ENCODE measurements at regions not wholly inside any gene's neighbourhood (a gene's known extent, or its start where the extent isn't known, plus 50 kb on each side); places are given as distances from the start of the nearest gene placed in this dataset.
"Not testable (repeated sequence)": the region's sequence is repeated elsewhere in the genome, so short reads cannot be mapped to it uniquely, and the experiment has no call there.

- DNase-seq, result no peak
- intact Hi-C loops (cut with DNase I), result no loop called here
- no peaks in the 10 kb centered on the region for H3K9me3 ChIP-seq
- H3K27ac ChIP-seq, result no peak overlapping the region
- H3K4me1 ChIP-seq, result no peaks in the 10 kb centered on the region
- no peak overlapping the region for H3K4me3 ChIP-seq
- no peak overlapping the region for H3K9ac ChIP-seq (ENCODE audit: low read depth in 2 of 2, low read length in 2 of 2)
- no peaks in the 10 kb centered on the region for H3K27me3 ChIP-seq
- TF ChIP-seq CTCF (IDR thresholded peaks at IDR 0.05), result no peak
- H3K36me3 ChIP-seq, result no peaks in the 10 kb centered on the region
Observed at GRCh38 chr5:50343715-50344114, 97.4 kb downstream of the EMB start.

- Histone ChIP-seq H3K9ac (ENCODE audit: low read depth in 2 of 2, low read length in 2 of 2) (no peak overlapping the region), H3K36me3 (no peaks in the 10 kb centered on the region), H3K4me3 (no peak overlapping the region), H3K27me3 (no peaks in the 10 kb centered on the region), H3K4me1 (no peaks in the 10 kb centered on the region), H3K27ac (no peak overlapping the region), H3K9me3 (no peaks in the 10 kb centered on the region)
- TF ChIP-seq CTCF (IDR thresholded peaks at IDR 0.05), result no peak
- DNase-seq, result no peak
- intact Hi-C loops (cut with DNase I), result no loop called here
Observed at GRCh38 chr5:50340757-50341156, 100.3 kb downstream of the EMB start.

DNA sequence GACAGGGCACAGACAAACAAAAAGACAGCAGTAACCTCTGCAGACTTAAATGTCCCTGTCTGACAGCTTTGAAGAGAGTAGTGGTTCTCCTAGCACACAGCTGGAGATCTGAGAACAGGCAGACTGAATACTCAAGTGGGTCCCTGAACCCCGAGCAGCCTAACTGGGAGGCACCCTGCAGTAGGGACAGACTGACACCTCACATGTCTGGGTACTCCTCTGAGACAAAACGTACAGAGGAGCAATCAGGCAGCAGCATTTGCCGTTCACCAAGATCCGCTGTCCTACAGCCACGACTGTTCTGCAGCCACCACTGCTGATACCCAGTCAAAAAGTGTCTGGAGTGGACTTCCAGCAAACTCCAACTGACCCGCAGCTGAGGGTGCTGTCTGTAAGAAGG, 110.5 kb downstream of the EMB start:
- DNase-seq; H3K4me3 ChIP-seq; H3K36me3 ChIP-seq; H3K9ac ChIP-seq (ENCODE audit: low read depth in 2 of 2, low read length in 2 of 2); intact Hi-C loops (cut with DNase I); H3K9me3 ChIP-seq; H3K27me3 ChIP-seq; H3K4me1 ChIP-seq; H3K27ac ChIP-seq: not testable (repeated sequence)

DNA sequence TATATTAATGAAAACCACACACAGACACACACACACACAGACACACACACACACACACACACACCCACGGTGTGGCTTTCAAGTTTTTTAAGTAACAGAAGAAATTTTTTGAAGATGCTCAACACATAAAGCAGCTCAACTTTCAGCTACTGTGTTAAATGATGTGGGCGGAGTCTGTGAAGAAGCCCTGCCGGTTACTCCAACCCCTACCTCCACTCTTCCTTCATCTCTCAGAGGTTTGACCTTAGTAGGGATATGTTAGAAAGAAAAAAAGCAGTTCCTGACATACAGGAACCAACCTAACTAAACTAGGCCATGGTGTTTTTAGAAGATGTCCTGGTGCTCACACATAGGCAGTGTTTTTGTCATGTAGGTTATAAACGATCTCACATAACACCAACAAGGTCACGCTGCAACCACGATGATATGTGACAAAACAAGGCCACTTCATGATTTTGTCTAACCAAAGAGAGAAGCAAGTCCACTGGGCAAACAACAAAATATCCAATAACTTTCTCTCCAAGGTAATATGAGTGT, 112.8 kb downstream of the EMB start:
- no peaks in the 10 kb centered on the region for H3K9me3 ChIP-seq
- no peaks in the 10 kb centered on the region for H3K36me3 ChIP-seq
- no peaks in the 10 kb centered on the region for H3K27me3 ChIP-seq
- TF ChIP-seq CTCF (IDR thresholded peaks at IDR 0.05), result no peak
- no peaks in the 10 kb centered on the region for H3K4me1 ChIP-seq
- DNase-seq, result no peak
- no peak overlapping the region for H3K4me3 ChIP-seq
- intact Hi-C loops (cut with DNase I), result no loop called here
- no peak overlapping the region for H3K27ac ChIP-seq
- no peak overlapping the region for H3K9ac ChIP-seq (ENCODE audit: low read depth in 2 of 2, low read length in 2 of 2)

DNA sequence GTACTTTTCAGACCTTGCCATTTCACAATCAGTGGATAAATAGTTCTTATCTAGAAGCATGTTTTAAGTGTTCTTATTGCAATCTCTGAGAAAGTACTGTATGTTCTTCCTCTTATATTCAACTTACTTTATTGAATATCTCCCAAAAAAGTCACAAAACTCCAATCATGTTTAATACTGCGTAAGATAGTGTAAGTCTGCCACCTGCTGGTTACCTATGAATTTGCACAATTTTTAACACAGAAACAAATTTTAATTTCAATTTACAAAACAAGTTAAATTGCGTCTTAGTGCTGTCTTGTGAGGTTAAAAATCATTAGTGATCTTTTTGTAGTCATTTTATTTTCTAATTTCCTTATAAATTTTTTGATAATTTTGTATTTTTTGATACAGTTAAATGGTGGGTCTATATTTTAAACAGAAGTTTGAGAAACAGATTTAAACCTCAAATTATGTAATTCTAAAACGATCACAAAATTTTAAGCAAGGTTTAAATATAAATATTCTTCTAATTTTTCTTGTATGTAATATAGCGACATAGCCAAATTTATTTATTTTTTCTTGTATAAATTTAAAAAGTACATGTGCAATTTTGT, 115.8 kb downstream of the EMB start:
- Histone ChIP-seq H3K9me3 (no peaks in the 10 kb centered on the region), H3K27ac (no peak overlapping the region), H3K4me1 (no peaks in the 10 kb centered on the region), H3K4me3 (no peak overlapping the region), H3K27me3 (no peaks in the 10 kb centered on the region), H3K9ac (ENCODE audit: low read depth in 2 of 2, low read length in 2 of 2) (no peak overlapping the region), H3K36me3 (no peaks in the 10 kb centered on the region)
- DNase-seq, result no peak
- intact Hi-C loops (cut with DNase I), result no loop called here
- peak; percentile 53 for TF ChIP-seq CTCF (IDR thresholded peaks at IDR 0.05)

- Histone ChIP-seq H3K4me3 (no peak overlapping the region), H3K4me1 (no peaks in the 10 kb centered on the region), H3K36me3 (no peaks in the 10 kb centered on the region), H3K27ac (no peak overlapping the region), H3K27me3 (no peaks in the 10 kb centered on the region), H3K9ac (ENCODE audit: low read depth in 2 of 2, low read length in 2 of 2) (no peak overlapping the region), H3K9me3 (no peaks in the 10 kb centered on the region)
- no peak for DNase-seq
- TF ChIP-seq CTCF (IDR thresholded peaks at IDR 0.05), result no peak
- intact Hi-C loops (cut with DNase I), result no loop called here
Observed at GRCh38 chr5:50320131-50320749, 120.8 kb downstream of the EMB start.

All from colonic mucosa (tissue), 4 donors.